Endometrial microvascular endothelial cells (primary cell): ENCODE measurements at regions not wholly inside any gene's neighbourhood (a gene's known extent, or its start where the extent isn't known, plus 50 kb on each side); places are given as distances from the start of the nearest gene placed in this dataset.
"Not testable (repeated sequence)": the region's sequence is repeated elsewhere in the genome, so short reads cannot be mapped to it uniquely, and the experiment has no call there.

Experiments
- in situ Hi-C: cut with HindIII; loops from 2 replicates; pipeline ENCODE4 v1.10.0; 2017; ENCODE audit warnings: low sequenced_read_pairs, low pct_unique_long_range_greater_than_20kb; ENCODE audit errors: inconsistent ontology term

GRCh38 chr16:77488652-77489051, 53.8 kb upstream of the ADAMTS18 start:
- in situ Hi-C loops, result no loop called here

GRCh38 chr16:77491091-77491490, 56.3 kb upstream of the ADAMTS18 start:
- in situ Hi-C loops, result no loop called here

- in situ Hi-C loops, result no loop called here
Measured at GRCh38 chr16:77496934-77497333, 62.1 kb upstream of the ADAMTS18 start.

GRCh38 chr16:77499373-77500285, 64.8 kb upstream of the ADAMTS18 start:
- in situ Hi-C loops, result no loop called here

- in situ Hi-C loops, result no loop called here
Measured at GRCh38 chr16:77500286-77500598, 65.4 kb upstream of the ADAMTS18 start.

- in situ Hi-C loops, result no loop called here
Measured at GRCh38 chr16:77500934-77501664, 66.3 kb upstream of the ADAMTS18 start.

GRCh38 chr16:77502448-77502847, 67.6 kb upstream of the ADAMTS18 start:
- in situ Hi-C loops, result no loop called here

GRCh38 chr16:77506492-77506891, 71.7 kb upstream of the ADAMTS18 start:
- in situ Hi-C loops, result not testable (repeated sequence)

GRCh38 chr16:77509051-77509450, 74.2 kb upstream of the ADAMTS18 start:
- in situ Hi-C loops, result no loop called here

- in situ Hi-C loops, result no loop called here
Measured at GRCh38 chr16:77509796-77510195, 75.0 kb upstream of the ADAMTS18 start.

- in situ Hi-C loops, result no loop called here
Measured at GRCh38 chr16:77511053-77511452, 76.2 kb upstream of the ADAMTS18 start.

- in situ Hi-C loops, result no loop called here
Measured at GRCh38 chr16:77514500-77515220, 79.8 kb upstream of the ADAMTS18 start.

GRCh38 chr16:77525226-77525625, 90.4 kb upstream of the ADAMTS18 start:
- in situ Hi-C loops, result not testable (repeated sequence)

- in situ Hi-C loops, result no loop called here
Measured at GRCh38 chr16:77531752-77532151, 96.9 kb upstream of the ADAMTS18 start.

GRCh38 chr16:77536809-77537208, 102.0 kb upstream of the ADAMTS18 start:
- in situ Hi-C loops, result no loop called here

- in situ Hi-C loops, result no loop called here
Measured at GRCh38 chr16:77539421-77540034, 104.7 kb upstream of the ADAMTS18 start.

- in situ Hi-C loops, result no loop called here
Measured at GRCh38 chr16:77540646-77541045, 105.8 kb upstream of the ADAMTS18 start.

- in situ Hi-C loops, result no loop called here
Measured at GRCh38 chr16:77541165-77541564, 106.3 kb upstream of the ADAMTS18 start.

GRCh38 chr16:77548151-77548550, 113.3 kb upstream of the ADAMTS18 start:
- in situ Hi-C loops, result no loop called here
